ENCODE measurements at regions not wholly inside any gene's neighbourhood (a gene's known extent, or its start where the extent isn't known, plus 50 kb on each side); places are given as distances from the start of the nearest gene placed in this dataset.

DNA sequence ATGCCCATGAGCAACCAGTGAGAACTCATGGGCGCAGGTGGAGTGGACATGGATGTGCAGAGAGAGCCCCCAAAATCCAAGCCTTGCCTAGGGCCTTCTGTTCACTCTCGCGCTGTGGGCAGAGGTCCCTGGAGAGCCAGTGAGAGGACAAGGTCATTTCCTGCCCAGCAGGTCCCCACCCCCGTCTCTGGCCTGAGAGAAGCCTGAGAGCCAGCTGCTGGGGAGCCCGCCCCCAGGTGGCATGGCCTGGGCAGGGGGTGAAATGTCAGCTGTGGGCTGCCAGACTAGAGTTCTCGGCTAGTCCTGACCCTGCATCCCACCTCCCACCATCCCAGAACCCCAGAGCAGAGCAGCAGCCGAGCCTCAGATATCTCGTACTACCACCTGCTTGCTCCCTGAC lies 85.3 kb downstream of the BARX1 start:
- TF ChIP-seq RBM39 (optimal IDR thresholded peaks at IDR 0.05; ENCODE audit: low read depth, low read length) = no peak
- TF ChIP-seq, protein P1, sequence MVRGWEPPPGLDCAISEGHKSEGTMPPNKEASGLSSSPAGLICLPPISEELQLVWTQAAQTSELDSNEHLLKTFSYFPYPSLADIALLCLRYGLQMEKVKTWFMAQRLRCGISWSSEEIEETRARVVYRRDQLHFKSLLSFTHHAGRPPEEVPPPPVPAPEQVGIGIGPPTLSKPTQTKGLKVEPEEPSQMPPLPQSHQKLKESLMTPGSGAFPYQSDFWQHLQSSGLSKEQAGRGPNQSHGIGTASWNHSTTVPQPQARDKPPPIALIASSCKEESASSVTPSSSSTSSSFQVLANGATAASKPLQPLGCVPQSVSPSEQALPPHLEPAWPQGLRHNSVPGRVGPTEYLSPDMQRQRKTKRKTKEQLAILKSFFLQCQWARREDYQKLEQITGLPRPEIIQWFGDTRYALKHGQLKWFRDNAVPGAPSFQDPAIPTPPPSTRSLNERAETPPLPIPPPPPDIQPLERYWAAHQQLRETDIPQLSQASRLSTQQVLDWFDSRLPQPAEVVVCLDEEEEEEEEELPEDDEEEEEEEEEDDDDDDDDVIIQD (CRISPR knock-in tag; IDR thresholded peaks at IDR 0.05) = no peak
- TF ChIP-seq RUNX1 (IDR thresholded peaks at IDR 0.05; ENCODE audit: low read depth) = no peak
- no peak for TF ChIP-seq POLR2A (conservative IDR thresholded peaks at IDR 0.05)
- no peak for TF ChIP-seq GTF2F1 (IDR thresholded peaks at IDR 0.05; ENCODE audit: low read depth, low read length)
- TF ChIP-seq MXI1 (IDR thresholded peaks at IDR 0.05; ENCODE audit: low read depth, low read length) = no peak
- TF ChIP-seq, protein P2, sequence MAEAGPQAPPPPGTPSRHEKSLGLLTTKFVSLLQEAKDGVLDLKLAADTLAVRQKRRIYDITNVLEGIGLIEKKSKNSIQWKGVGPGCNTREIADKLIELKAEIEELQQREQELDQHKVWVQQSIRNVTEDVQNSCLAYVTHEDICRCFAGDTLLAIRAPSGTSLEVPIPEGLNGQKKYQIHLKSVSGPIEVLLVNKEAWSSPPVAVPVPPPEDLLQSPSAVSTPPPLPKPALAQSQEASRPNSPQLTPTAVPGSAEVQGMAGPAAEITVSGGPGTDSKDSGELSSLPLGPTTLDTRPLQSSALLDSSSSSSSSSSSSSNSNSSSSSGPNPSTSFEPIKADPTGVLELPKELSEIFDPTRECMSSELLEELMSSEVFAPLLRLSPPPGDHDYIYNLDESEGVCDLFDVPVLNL (CRISPR knock-in tag; IDR thresholded peaks at IDR 0.05; ENCODE audit: low read depth) = no peak
- TF ChIP-seq HCFC1 (IDR thresholded peaks at IDR 0.05; ENCODE audit: low read depth, low read length) = no peak
- TF ChIP-seq, protein P3, sequence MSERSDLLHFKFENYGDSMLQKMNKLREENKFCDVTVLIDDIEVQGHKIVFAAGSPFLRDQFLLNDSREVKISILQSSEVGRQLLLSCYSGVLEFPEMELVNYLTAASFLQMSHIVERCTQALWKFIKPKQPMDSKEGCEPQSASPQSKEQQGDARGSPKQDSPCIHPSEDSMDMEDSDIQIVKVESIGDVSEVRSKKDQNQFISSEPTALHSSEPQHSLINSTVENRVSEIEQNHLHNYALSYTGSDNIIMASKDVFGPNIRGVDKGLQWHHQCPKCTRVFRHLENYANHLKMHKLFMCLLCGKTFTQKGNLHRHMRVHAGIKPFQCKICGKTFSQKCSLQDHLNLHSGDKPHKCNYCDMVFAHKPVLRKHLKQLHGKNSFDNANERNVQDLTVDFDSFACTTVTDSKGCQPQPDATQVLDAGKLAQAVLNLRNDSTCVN (CRISPR knock-in tag; IDR thresholded peaks at IDR 0.05) = no peak
- TF ChIP-seq BRCA1 (IDR thresholded peaks at IDR 0.05) = no peak
- no peak for TF ChIP-seq BRCA1 (CRISPR knock-in tag; IDR thresholded peaks at IDR 0.05)
